Prostate gland (tissue), 2 donors: ENCODE measurements at regions not wholly inside any gene's neighbourhood (a gene's known extent, or its start where the extent isn't known, plus 50 kb on each side); places are given as distances from the start of the nearest gene placed in this dataset.

Experiments used
- DNase-seq: peaks from one replicate; pipeline ENCODE4 v3.0.0-alpha.2; 2019; ENCODE audit warnings: low spot score
- H3K27ac ChIP-seq, 2 donors: fragments of 200-600 bp; sonication (generic); 2 replicates each; pipeline ENCODE4 v1.5.1; 2017 to 2019
- H3K27me3 ChIP-seq: fragments of 200-600 bp; sonication (generic); replicated peaks from 2 replicates; pipeline ENCODE4 v1.5.1; 2019; ENCODE audit not compliant: insufficient read depth
- H3K36me3 ChIP-seq, 2 donors: fragments of 200-600 bp; sonication (generic); 1 replicate in 1 of 2; 2 replicates in 1 of 2; pipeline versions ENCODE4 v1.5.1 to v1.8.1; 2017 to 2019
- H3K4me1 ChIP-seq: fragments of 200-600 bp; sonication (generic); replicated peaks from 2 replicates; pipeline ENCODE4 v1.5.1; 2019
- H3K4me3 ChIP-seq, 2 donors: fragments of 200-600 bp; sonication (generic); 2 replicates each; pipeline ENCODE4 v1.5.1; 2017 to 2019
- H3K9me3 ChIP-seq: fragments of 200-600 bp; sonication (generic); 2 replicates; pipeline ENCODE4 v1.5.1; 2017
- CTCF ChIP-seq, 4 experiments: fragments of 200-600 bp in 2 of 4; fragments of 450-650 bp in 2 of 4; sonication (generic) in 2 of 4; IDR thresholded peaks; 1 replicate in 3 of 4; 2 replicates in 1 of 4; pipeline ENCODE4 v1.5.1; 2016 to 2019; ENCODE audit warnings: antibody characterized with exemption in 4 of 4, mild to moderate bottlenecking in 2 of 4, moderate library complexity in 2 of 4
- POLR2A ChIP-seq: fragments of 450-650 bp; IDR thresholded peaks from one replicate; pipeline ENCODE4 v1.6.1; 2016; ENCODE audit warnings: antibody characterized with exemption, mild to moderate bottlenecking
- POLR2AphosphoS5 ChIP-seq: sonication (generic); formaldehyde crosslinking; IDR thresholded peaks from one replicate; pipeline ENCODE4 v1.6.1; 2017; ENCODE audit warnings: antibody characterized with exemption
- WGBS: methylation state at CpG from one replicate; pipeline ENCODE4 v1.1.5; 2018; 5-methylcytosine and 5-hydroxymethylcytosine counted together
- intact Hi-C: fragments of 100-400 bp; cut with DNase I; formaldehyde crosslinking; loops from one replicate; pipeline ENCODE4 v1.14.2; 2022

GRCh38 chr12:111046896-111047295, 126.5 kb upstream of the MYL2 start:
- no peaks in the 10 kb centered on the region for H3K9me3 ChIP-seq
- TF ChIP-seq CTCF (IDR thresholded peaks at IDR 0.05) (no peak), POLR2AphosphoS5 (no peak), POLR2A (no peak)
- intact Hi-C loops: no loop called here
- no peak for DNase-seq
- no peak overlapping the region for H3K27ac ChIP-seq
- 88% methylated on average over 22 of the region's 22 CpGs for WGBS
- H3K27me3 ChIP-seq: no peaks in the 10 kb centered on the region
- H3K4me3 ChIP-seq: no peak overlapping the region
- H3K4me1 ChIP-seq: no peaks in the 10 kb centered on the region
- H3K36me3 ChIP-seq: no peaks in the 10 kb centered on the region

- Histone ChIP-seq H3K9me3 (no peaks in the 10 kb centered on the region), H3K4me3 (no peak overlapping the region), H3K4me1 (no peaks in the 10 kb centered on the region), H3K36me3 (no peaks in the 10 kb centered on the region), H3K27ac (no peak overlapping the region), H3K27me3 (no peaks in the 10 kb centered on the region)
- no peak for TF ChIP-seq POLR2AphosphoS5
- intact Hi-C loops: no loop called here
- WGBS: 85% methylated on average over 7 of the region's 7 CpGs
- no peak for DNase-seq
Measured at GRCh38 chr12:111045941-111046340, 125.6 kb upstream of the MYL2 start.

- Histone ChIP-seq H3K27ac (no peak overlapping the region), H3K36me3 (no peaks in the 10 kb centered on the region), H3K4me3 (no peak overlapping the region), H3K4me1 (no peaks in the 10 kb centered on the region), H3K27me3 (no peaks in the 10 kb centered on the region), H3K9me3 (no peaks in the 10 kb centered on the region)
- intact Hi-C loops: no loop called here
- TF ChIP-seq POLR2A (no peak), CTCF (IDR thresholded peaks at IDR 0.05) (no peak), POLR2AphosphoS5 (no peak)
- 96% methylated on average over 2 of the region's 2 CpGs for WGBS
- DNase-seq: no peak
Measured at GRCh38 chr12:111041091-111041490, 120.7 kb upstream of the MYL2 start.

- WGBS: 91% methylated on average over 3 of the region's 3 CpGs
- no peak for TF ChIP-seq POLR2AphosphoS5
- no peak for TF ChIP-seq CTCF (IDR thresholded peaks at IDR 0.05)
- no peak for TF ChIP-seq POLR2A
- DNase-seq: no peak
- Histone ChIP-seq H3K9me3 (no peaks in the 10 kb centered on the region), H3K27ac (no peak overlapping the region), H3K36me3 (no peaks in the 10 kb centered on the region), H3K4me1 (no peaks in the 10 kb centered on the region), H3K27me3 (no peaks in the 10 kb centered on the region), H3K4me3 (no peak overlapping the region)
- intact Hi-C loops: no loop called here
Measured at GRCh38 chr12:111040690-111041089, 120.3 kb upstream of the MYL2 start.

- intact Hi-C loops: no loop called here
- no peak for DNase-seq
- Histone ChIP-seq H3K4me1 (no peaks in the 10 kb centered on the region), H3K27ac (no peak overlapping the region), H3K27me3 (no peaks in the 10 kb centered on the region), H3K36me3 (no peaks in the 10 kb centered on the region), H3K4me3 (no peak overlapping the region), H3K9me3 (no peaks in the 10 kb centered on the region)
- TF ChIP-seq POLR2AphosphoS5 (no peak), CTCF (IDR thresholded peaks at IDR 0.05) (no peak), POLR2A (no peak)
- 85% methylated on average over 5 of the region's 5 CpGs for WGBS
Measured at GRCh38 chr12:111038941-111039340, 118.6 kb upstream of the MYL2 start.
